Spleen (tissue), 7 donors: ENCODE measurements at regions not wholly inside any gene's neighbourhood (a gene's known extent, or its start where the extent isn't known, plus 50 kb on each side); places are given as distances from the start of the nearest gene placed in this dataset.

ENCODE experiments used
- POLR2A ChIP-seq, 3 donors: fragments of 450-650 bp; IDR thresholded peaks; one replicate each; pipeline ENCODE4 v1.5.1; 2017; ENCODE audit warnings: antibody characterized with exemption in 3 of 3, mild to moderate bottlenecking in 1 of 3
- POLR2AphosphoS5 ChIP-seq, 3 donors: sonication (generic); formaldehyde crosslinking; IDR thresholded peaks; one replicate each; pipeline ENCODE4 v1.5.1; 2017; ENCODE audit warnings: antibody characterized with exemption in 3 of 3
- TF ChIP-seq, protein P1 (sequence below), 11 experiments: fragments of 200-600 bp in 7 of 11; fragments of 450-650 bp in 4 of 11; sonication (generic) in 4 of 11; IDR thresholded peaks in 8 of 11; conservative IDR thresholded peaks in 3 of 11; 1 replicate in 7 of 11; 2 replicates in 4 of 11; pipeline versions ENCODE4 v1.4.0 to v1.8.0; 2016 to 2021; ENCODE audit warnings: antibody characterized with exemption in 11 of 11, inconsistent platforms in 4 of 11, mild to moderate bottlenecking in 1 of 11
- donor health status: DM: no; HTN: no; CAD: no; lungs with moderate emphysema.
- donor health status: DM: no; HTN: no; CAD: no.
- donor health status: DM: no; HTN: no; CAD: no.

GRCh38 chrX:99413317-99413716 lies 996.8 kb downstream of the PCDH19 start:
- TF ChIP-seq POLR2AphosphoS5 (IDR thresholded peaks at IDR 0.05): no peak
- TF ChIP-seq POLR2A (IDR thresholded peaks at IDR 0.05): no peak
- TF ChIP-seq, protein P1, sequence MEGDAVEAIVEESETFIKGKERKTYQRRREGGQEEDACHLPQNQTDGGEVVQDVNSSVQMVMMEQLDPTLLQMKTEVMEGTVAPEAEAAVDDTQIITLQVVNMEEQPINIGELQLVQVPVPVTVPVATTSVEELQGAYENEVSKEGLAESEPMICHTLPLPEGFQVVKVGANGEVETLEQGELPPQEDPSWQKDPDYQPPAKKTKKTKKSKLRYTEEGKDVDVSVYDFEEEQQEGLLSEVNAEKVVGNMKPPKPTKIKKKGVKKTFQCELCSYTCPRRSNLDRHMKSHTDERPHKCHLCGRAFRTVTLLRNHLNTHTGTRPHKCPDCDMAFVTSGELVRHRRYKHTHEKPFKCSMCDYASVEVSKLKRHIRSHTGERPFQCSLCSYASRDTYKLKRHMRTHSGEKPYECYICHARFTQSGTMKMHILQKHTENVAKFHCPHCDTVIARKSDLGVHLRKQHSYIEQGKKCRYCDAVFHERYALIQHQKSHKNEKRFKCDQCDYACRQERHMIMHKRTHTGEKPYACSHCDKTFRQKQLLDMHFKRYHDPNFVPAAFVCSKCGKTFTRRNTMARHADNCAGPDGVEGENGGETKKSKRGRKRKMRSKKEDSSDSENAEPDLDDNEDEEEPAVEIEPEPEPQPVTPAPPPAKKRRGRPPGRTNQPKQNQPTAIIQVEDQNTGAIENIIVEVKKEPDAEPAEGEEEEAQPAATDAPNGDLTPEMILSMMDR (IDR thresholded peaks at IDR 0.05 in 8 of 11, conservative IDR thresholded peaks at IDR 0.05 in 3 of 11): no peak
